Mesodermal cell (in vitro differentiated cells): ENCODE measurements at regions not wholly inside any gene's neighbourhood (a gene's known extent, or its start where the extent isn't known, plus 50 kb on each side); places are given as distances from the start of the nearest gene placed in this dataset.

Experiments used
- H3K27ac ChIP-seq: 2 replicates; pipeline ENCODE4 v1.7.0; 2013; ENCODE audit warnings: mild to moderate bottlenecking, low read depth, low read length, moderate library complexity; ENCODE audit not compliant: severe bottlenecking
- H3K36me3 ChIP-seq: 2 replicates; pipeline ENCODE4 v1.7.1; 2013; ENCODE audit warnings: mild to moderate bottlenecking, low read length, moderate library complexity; ENCODE audit not compliant: control insufficient read depth, insufficient read depth
- H3K4me1 ChIP-seq: one replicate; pipeline ENCODE4 v1.7.1; 2013; ENCODE audit warnings: mild to moderate bottlenecking, low read length; ENCODE audit not compliant: insufficient read depth, control insufficient read depth, poor library complexity, severe bottlenecking
- H3K4me3 ChIP-seq: 2 replicates; pipeline ENCODE4 v1.7.0; 2013; ENCODE audit warnings: low read length, control low read depth, mild to moderate bottlenecking; ENCODE audit not compliant: insufficient read depth, poor library complexity, severe bottlenecking; ENCODE audit errors: extremely low read depth
- H3K9me3 ChIP-seq: 2 replicates; pipeline ENCODE4 v1.7.1; 2013; ENCODE audit warnings: mild to moderate bottlenecking, low read length, moderate library complexity; ENCODE audit not compliant: control insufficient read depth
- WGBS, 2 experiments: methylation state at CpG; one replicate each; pipeline ENCODE4 v1.1.5; 2013; ENCODE audit warnings: missing lambda C conversion rate in 2 of 2; ENCODE audit not compliant: insufficient coverage in 2 of 2; 5-methylcytosine and 5-hydroxymethylcytosine counted together

DNA sequence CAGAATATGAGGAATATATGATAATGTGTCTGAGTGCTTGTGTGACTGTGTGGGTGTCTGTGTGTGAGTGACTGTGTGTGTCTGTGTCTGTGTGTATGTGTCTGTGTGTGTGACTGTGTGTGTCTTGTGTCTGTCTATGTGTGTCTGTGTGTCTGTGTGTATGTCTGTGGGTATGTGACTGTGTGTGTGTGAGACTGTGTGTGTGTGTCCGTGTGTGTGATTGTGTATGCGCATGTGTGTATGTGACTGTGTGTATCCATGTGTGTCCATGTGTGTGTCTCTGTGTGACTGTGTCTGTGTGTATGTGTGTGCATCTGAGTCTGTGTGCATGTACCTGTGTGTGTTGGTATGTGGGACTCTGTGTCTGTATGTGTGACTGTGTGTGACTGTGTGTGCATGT lies 1361.2 kb upstream of the TMEM132C start:
- H3K4me3 ChIP-seq = no peak overlapping the region
- no peak overlapping the region for H3K27ac ChIP-seq
- H3K9me3 ChIP-seq = no peaks in the 10 kb centered on the region
- WGBS, 2 experiments = 80 to 94% methylated on average over 2 of the region's 2 CpGs
- H3K4me1 ChIP-seq = no peaks in the 10 kb centered on the region
- H3K36me3 ChIP-seq = no peaks in the 10 kb centered on the region

DNA sequence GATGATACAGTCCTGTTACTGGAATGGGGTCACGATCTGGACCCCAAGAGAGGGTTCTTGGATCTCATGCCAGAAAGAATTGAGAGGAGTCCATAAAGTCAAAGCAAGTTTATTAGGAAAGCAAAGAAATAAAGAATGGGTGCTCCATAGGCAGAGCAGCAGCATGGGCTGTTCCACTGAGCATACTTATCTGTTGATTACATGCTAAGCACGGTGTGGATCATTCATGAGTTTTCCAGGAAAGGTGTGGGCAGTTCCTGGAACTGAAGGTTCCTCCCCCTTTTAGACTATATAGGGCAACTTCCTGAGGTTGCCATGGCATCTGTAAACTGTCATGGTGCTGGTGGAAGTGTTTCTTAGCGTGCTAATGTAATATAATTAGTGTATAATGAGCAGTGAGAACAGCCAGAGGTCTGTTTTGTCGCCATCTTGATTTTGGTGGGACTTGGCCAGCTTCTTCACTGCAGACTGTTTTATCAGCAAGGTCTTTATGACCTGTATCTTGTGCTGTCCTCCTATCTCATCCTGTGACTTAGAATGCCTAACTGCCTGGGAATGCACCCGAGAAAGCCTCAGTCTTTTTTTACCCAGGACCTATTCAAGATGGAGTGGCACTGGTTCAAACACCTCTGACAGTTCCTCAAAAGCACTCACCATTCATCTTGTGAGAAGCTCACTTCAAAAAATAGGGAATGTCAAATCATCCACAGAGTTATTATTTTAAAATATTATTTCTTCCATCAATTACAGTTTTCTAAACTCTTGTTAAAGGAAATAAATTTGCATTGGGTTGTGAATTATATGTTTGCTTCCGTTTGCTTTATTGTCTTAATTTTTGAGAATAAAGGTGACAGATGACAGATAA lies 1358.8 kb upstream of the TMEM132C start:
- no peaks in the 10 kb centered on the region for H3K4me1 ChIP-seq
- H3K27ac ChIP-seq = no peak overlapping the region
- no peaks in the 10 kb centered on the region for H3K9me3 ChIP-seq
- no peaks in the 10 kb centered on the region for H3K36me3 ChIP-seq
- WGBS, 2 experiments = 88 to 89% methylated on average over 4 to 5 of the region's 6 CpGs
- H3K4me3 ChIP-seq = no peak overlapping the region

DNA sequence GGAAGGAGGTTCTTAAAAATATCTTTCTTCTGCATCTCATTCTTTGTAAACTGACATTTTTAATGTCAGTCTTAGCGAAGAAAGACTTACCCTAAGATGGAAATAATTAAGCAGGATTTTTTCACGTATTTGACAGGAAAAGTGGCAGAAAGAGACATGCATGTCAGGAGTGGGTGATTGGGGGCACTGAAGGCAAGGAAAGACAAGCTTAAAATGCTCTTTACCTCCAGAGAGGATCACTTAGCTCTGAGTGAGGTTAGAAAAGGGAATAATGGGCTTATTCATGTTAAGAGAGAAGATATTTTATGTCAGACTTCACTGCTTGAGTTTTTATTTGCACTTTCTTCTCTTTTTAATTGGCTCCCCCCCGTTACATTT lies 1358.2 kb upstream of the TMEM132C start:
- H3K27ac ChIP-seq = no peak overlapping the region
- no peak overlapping the region for H3K4me3 ChIP-seq
- WGBS, 2 experiments = 83 to 94% methylated on average over 1 to 2 of the region's 3 CpGs
- no peaks in the 10 kb centered on the region for H3K36me3 ChIP-seq
- no peaks in the 10 kb centered on the region for H3K4me1 ChIP-seq
- H3K9me3 ChIP-seq = no peaks in the 10 kb centered on the region

DNA sequence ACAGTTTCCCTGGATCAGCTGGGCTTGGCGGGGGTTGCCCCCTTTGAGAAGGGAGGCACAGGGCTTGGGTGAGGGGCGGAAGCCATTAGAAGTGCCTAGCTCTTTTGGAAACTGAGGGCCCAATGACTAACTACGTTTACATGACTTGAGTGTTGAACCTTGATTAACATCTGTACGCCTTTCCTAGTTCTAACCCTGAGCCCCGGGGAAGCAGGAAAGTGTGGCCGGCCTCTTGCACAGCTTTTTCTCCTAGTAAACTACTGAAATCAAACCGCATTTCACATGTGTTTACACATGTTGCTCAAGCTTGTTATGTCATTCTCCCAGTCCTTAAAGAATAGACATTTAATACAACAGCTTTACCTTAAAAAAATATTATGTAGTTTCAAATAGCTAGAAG lies 1356.4 kb upstream of the TMEM132C start:
- Histone ChIP-seq H3K9me3 (no peaks in the 10 kb centered on the region), H3K4me3 (no peak overlapping the region), H3K4me1 (no peaks in the 10 kb centered on the region), H3K36me3 (no peaks in the 10 kb centered on the region), H3K27ac (no peak overlapping the region)
- WGBS, 2 experiments = 84 to 86% methylated on average over 7 of the region's 7 CpGs

DNA sequence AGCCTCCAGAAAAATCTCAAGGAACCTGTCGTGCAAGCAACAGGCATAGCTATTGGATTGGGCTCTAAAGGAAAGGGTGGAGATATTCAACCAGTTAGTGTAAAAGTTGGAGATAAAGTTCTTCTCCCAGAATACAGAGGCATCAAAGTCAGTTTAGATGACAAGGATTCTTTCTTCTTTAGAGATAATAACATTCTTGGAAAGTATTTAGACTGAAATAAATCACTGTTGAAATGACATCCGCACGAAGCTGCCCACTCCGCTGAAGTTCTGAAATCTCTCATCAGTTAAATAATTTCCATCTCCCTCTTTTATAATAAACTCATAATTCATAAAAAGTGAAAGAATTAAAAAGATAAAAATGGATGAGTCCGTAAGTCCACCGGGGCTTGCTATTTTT lies 1354.9 kb upstream of the TMEM132C start:
- no peak overlapping the region for H3K27ac ChIP-seq
- 95 to 100% methylated on average over 1 to 3 of the region's 6 CpGs for WGBS, 2 experiments
- H3K36me3 ChIP-seq = no peaks in the 10 kb centered on the region
- no peaks in the 10 kb centered on the region for H3K9me3 ChIP-seq
- no peaks in the 10 kb centered on the region for H3K4me1 ChIP-seq
- H3K4me3 ChIP-seq = no peak overlapping the region

DNA sequence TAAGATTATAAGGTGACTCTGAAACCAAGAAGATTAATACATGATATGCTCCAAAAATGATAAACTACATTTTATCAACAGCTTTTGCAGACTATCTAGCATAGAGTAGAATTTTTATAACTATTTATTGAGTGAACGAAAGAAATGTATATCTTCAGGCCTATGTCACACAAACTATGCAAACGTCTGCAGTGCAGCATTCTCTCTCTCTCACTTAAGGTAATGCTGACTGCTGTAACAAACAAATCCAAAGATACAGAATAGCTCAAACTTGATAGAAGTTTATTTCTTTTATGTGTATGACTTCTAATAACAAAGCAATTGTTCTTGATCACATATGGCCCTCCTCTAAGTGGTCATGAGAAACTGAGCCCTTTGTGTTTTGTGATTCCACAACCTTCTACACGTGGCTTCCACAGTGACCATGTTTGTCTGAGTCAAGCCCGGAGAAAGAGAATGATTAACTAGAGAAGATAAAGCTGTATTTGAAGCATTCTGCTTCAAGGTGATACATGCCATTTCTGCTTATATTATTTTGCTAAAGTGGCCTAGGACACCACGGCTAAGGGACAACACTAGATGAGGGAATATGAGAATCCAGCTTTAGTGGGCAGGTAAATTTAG lies 1352.7 kb upstream of the TMEM132C start:
- Histone ChIP-seq H3K9me3 (no peaks in the 10 kb centered on the region), H3K4me3 (no peak overlapping the region), H3K4me1 (no peaks in the 10 kb centered on the region), H3K27ac (no peak overlapping the region), H3K36me3 (no peaks in the 10 kb centered on the region)
- WGBS, 2 experiments = 92 to 100% methylated on average over 2 to 3 of the region's 5 CpGs

DNA sequence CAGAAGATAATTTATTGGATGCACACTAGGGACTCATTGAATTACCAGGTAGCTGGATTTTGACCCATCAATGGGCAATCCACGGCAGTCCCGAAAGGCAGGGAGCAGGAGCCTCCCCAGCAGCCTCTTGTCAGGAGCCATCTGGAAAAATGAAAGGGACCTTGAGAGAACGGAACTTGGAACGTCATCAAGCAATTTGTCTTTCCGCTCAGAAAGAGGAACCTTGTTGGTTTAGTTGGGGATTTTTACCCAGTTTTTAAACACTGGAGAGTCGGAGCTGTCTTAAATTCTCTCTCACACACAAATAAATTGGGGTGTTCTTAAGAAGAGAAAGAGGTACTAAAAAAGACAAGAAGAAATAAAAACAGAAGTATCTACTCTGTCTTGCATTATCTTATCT lies 1351.7 kb upstream of the TMEM132C start:
- WGBS, 2 experiments = 86 to 97% methylated on average over 2 to 5 of the region's 6 CpGs

DNA sequence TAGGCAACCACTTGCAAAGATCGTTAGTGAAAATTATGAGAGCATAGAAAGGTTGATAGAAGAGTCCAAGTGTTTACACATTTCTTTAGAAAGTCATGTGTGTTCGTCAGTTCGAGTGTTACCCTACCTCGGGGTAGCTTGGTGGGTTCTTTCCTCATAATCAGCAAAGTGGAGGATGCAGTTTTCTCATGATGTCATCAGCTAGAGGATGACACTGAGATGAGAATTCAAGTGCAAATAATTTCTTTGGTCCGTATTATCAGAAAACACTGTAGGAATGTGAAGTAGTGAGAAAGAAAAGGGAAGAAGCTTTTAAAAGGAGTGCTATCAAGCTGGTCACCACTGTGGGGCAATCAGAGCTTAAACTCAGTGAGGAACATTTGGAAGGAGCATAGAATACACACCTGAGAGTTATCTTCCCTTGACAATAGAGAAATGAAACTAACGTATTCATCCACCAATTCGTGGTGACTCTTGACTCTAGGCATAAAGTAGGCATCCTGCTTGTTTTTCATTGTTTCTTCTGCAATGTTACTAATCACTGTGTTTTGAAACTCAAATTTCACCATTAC lies 1340.9 kb upstream of the TMEM132C start:
- Histone ChIP-seq H3K4me3 (no peak overlapping the region), H3K27ac (no peak overlapping the region), H3K36me3 (no peaks in the 10 kb centered on the region), H3K4me1 (no peaks in the 10 kb centered on the region), H3K9me3 (no peaks in the 10 kb centered on the region)
- 74 to 85% methylated on average over 4 to 7 of the region's 7 CpGs for WGBS, 2 experiments

More for the DNA sequence above, 1351.7 kb upstream of the TMEM132C start:
- Histone ChIP-seq H3K36me3 (no peaks in the 10 kb centered on the region), H3K4me3 (no peak overlapping the region), H3K4me1 (no peaks in the 10 kb centered on the region), H3K9me3 (no peaks in the 10 kb centered on the region), H3K27ac (no peak overlapping the region)

DNA sequence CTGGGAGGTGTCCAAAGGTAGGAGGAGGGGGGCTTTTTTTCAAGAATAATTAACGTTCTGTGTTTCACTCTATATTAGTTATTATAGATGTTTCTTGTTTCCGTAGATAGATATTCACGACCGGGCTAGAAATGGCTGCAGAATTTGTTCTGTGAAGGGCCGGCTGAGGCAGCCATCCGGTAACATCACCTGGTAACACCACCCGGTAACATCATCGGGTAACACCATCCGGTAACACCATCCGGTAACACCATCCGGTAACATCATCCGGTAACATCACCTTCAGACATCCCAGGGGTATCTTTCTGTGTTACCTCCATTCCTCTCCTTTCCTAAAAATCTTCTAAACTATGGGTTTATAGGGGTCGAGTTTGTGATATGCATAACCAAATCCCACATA lies 1336.7 kb upstream of the TMEM132C start:
- Histone ChIP-seq H3K4me3 (no peak overlapping the region), H3K27ac (no peak overlapping the region), H3K9me3 (no peaks in the 10 kb centered on the region), H3K36me3 (no peaks in the 10 kb centered on the region), H3K4me1 (no peaks in the 10 kb centered on the region)
- 96 to 98% methylated on average over 6 to 8 of the region's 13 CpGs for WGBS, 2 experiments

DNA sequence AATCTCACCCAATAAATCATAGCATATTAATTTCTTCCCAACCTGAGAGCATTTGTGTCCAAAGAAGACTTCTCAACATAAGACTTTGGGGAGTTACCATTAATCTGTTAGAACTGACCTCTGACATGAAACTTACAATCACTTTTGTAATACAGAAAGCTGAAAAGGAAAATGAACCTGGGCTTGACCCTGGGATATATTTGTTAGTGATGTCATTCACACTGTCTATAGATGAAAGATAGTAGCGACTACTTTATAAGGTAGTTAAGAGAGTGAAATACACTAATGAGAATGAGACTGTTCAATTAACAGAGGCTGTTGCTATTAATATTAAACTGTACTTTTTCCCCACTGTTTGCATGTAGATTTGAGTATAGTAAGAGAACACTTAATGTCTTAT lies 1334.8 kb upstream of the TMEM132C start:
- Histone ChIP-seq H3K4me1 (no peaks in the 10 kb centered on the region), H3K9me3 (no peaks in the 10 kb centered on the region), H3K27ac (no peak overlapping the region), H3K36me3 (no peaks in the 10 kb centered on the region), H3K4me3 (no peak overlapping the region)
- no CpG with 5 or more reads among the region's 1 CpG for WGBS, 2 experiments

DNA sequence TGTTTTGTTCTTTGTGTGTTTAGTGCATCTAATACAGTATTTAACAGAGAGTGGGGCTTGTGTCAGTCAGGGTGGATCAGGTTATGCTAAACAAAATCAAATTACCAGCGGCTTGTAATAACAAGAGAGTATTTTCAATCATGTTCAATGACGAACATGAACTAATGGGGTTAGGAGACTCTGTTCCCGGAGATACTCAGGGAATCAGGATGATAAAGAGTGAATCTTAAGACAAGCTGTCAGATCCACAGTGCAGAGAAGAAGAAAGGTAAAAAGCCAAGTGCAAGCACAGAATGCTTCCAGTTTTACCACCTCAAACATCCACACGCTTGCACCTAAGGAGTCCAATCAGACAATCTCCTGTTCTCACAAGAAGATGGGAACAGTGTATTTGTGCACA lies 1331.5 kb upstream of the TMEM132C start:
- H3K4me3 ChIP-seq = no peak overlapping the region
- H3K4me1 ChIP-seq = no peaks in the 10 kb centered on the region
- H3K36me3 ChIP-seq = no peaks in the 10 kb centered on the region
- H3K27ac ChIP-seq = no peak overlapping the region
- WGBS, 2 experiments = 80 to 96% methylated on average over 1 to 3 of the region's 4 CpGs
- H3K9me3 ChIP-seq = no peaks in the 10 kb centered on the region
